IMR-90 (cell line): ENCODE measurements at regions not wholly inside any gene's neighbourhood (a gene's known extent, or its start where the extent isn't known, plus 50 kb on each side); places are given as distances from the start of the nearest gene placed in this dataset.

ENCODE experiments used
- ATAC-seq: fragments of 200-7000 bp; cut with Tn5 transposase; 2 replicates; pipeline ENCODE4 v1.9.1; 2020; ENCODE audit warnings: low read depth, mild to moderate bottlenecking, moderate library complexity
- BruUV-seq: library from RNA; stranded (reverse); fragments of 400-500 nt; replicated peaks from 2 replicates; lab custom pipeline; 2021; lab: Mats Ljungman, UMichigan
- CTCF ChIA-PET: fragments of 300-600 bp; formaldehyde crosslinking; extraction: SDS; loops from one replicate; lab custom pipeline; 2021; ENCODE audit warnings: antibody characterized with exemption; lab: Yijun Ruan, JAX
- POLR2A ChIA-PET: fragments of 300-600 bp; sonication (Branson Sonifier 250); formaldehyde crosslinking; loops from one replicate; lab custom pipeline; 2022; ENCODE audit warnings: antibody characterized with exemption; ENCODE audit not compliant: unreplicated experiment; lab: Charles Lee
- DNase-seq: peaks from one replicate; pipeline ENCODE4 v3.0.0; 2013
- H2AFZ ChIP-seq: replicated peaks from 2 replicates; pipeline ENCODE3; 2013; ENCODE audit warnings: low read length, mild to moderate bottlenecking; ENCODE audit not compliant: poor library complexity
- H2AK5ac ChIP-seq: 2 replicates; pipeline ENCODE4 v1.6.1; 2013; ENCODE audit warnings: low read depth, low read length, inconsistent platforms
- H2AK9ac ChIP-seq: replicated peaks from 2 replicates; pipeline ENCODE3; 2013; ENCODE audit warnings: mild to moderate bottlenecking, low read depth, low read length, moderate library complexity; ENCODE audit not compliant: poor library complexity
- H2BK120ac ChIP-seq: 2 replicates; pipeline ENCODE4 v1.6.1; 2013; ENCODE audit warnings: low read depth, low read length, inconsistent platforms
- H2BK15ac ChIP-seq: 3 replicates; pipeline ENCODE4 v1.6.1; 2013; ENCODE audit warnings: low read depth, low read length, inconsistent platforms
- H2BK20ac ChIP-seq: 2 replicates; pipeline ENCODE4 v1.6.1; 2013; ENCODE audit warnings: low read depth, mild to moderate bottlenecking, inconsistent platforms, low read length, moderate library complexity
- H2BK5ac ChIP-seq: 2 replicates; pipeline ENCODE4 v1.6.1; 2013; ENCODE audit warnings: mild to moderate bottlenecking, low read depth, low read length, inconsistent platforms; ENCODE audit not compliant: poor library complexity, severe bottlenecking
- H3K14ac ChIP-seq: replicated peaks from 2 replicates; pipeline ENCODE4 v1.6.1; 2013; ENCODE audit warnings: low read depth, low read length, inconsistent platforms
- H3K18ac ChIP-seq: 2 replicates; pipeline ENCODE4 v1.6.1; 2013; ENCODE audit warnings: low read depth, low read length, control low read depth
- H3K23ac ChIP-seq: 2 replicates; pipeline ENCODE4 v1.6.1; 2013; ENCODE audit warnings: low read depth, low read length, inconsistent platforms
- H3K27ac ChIP-seq: 2 replicates; pipeline ENCODE4 v1.5.1; 2013; ENCODE audit warnings: mild to moderate bottlenecking, control low read depth, low read length; ENCODE audit not compliant: insufficient read depth
- H3K27me3 ChIP-seq: 2 replicates; pipeline ENCODE4 v1.6.1; 2013; ENCODE audit warnings: low read length; ENCODE audit not compliant: control insufficient read depth, insufficient read depth
- H3K36me3 ChIP-seq: 2 replicates; pipeline ENCODE4 v1.6.1; 2013; ENCODE audit warnings: low read length, mixed read lengths; ENCODE audit not compliant: control insufficient read depth, insufficient read depth
- H3K4ac ChIP-seq: 2 replicates; pipeline ENCODE4 v1.6.1; 2013; ENCODE audit warnings: low read depth, low read length, inconsistent platforms
- H3K4me1 ChIP-seq: 2 replicates; pipeline ENCODE4 v1.6.1; 2013; ENCODE audit warnings: low read length, mixed read lengths; ENCODE audit not compliant: control insufficient read depth, insufficient read depth
- H3K4me2 ChIP-seq: 2 replicates; pipeline ENCODE4 v1.6.1; 2013; ENCODE audit warnings: low read depth, mild to moderate bottlenecking, control low read depth, low read length, moderate library complexity
- H3K4me3 ChIP-seq: 2 replicates; pipeline ENCODE4 v1.5.1; 2013; ENCODE audit warnings: low read depth, mild to moderate bottlenecking, control low read depth, low read length, moderate library complexity; ENCODE audit not compliant: insufficient read depth
- H3K56ac ChIP-seq: 2 replicates; pipeline ENCODE4 v1.6.1; 2013; ENCODE audit warnings: low read length, inconsistent platforms; ENCODE audit not compliant: insufficient read depth; ENCODE audit errors: extremely low read depth
- H3K79me1 ChIP-seq, 2 experiments: 2 replicates each; pipeline ENCODE4 v1.6.1; 2013; ENCODE audit warnings: low read length in 2 of 2, inconsistent platforms in 1 of 2, low read depth in 1 of 2
- H3K9ac ChIP-seq: 2 replicates; pipeline ENCODE4 v1.6.1; 2013; ENCODE audit warnings: low read depth, low read length, control low read depth
- H3K9me1 ChIP-seq: 2 replicates; pipeline ENCODE4 v1.6.1; 2013; ENCODE audit warnings: low read length, inconsistent platforms; ENCODE audit not compliant: insufficient read depth
- H3K9me3 ChIP-seq: 2 replicates; pipeline ENCODE4 v1.6.1; 2013; ENCODE audit warnings: low read length; ENCODE audit not compliant: control insufficient read depth, insufficient read depth
- H4K20me1 ChIP-seq: 2 replicates; pipeline ENCODE4 v1.6.1; 2013; ENCODE audit warnings: low read length, inconsistent platforms; ENCODE audit not compliant: insufficient read depth
- H4K5ac ChIP-seq: 2 replicates; pipeline ENCODE4 v1.6.1; 2013; ENCODE audit warnings: mild to moderate bottlenecking, low read depth, low read length, control low read depth
- H4K8ac ChIP-seq, 2 experiments: 2 replicates each; pipeline ENCODE4 v1.6.1; 2013; ENCODE audit warnings: low read depth in 2 of 2, low read length in 2 of 2, control low read depth in 1 of 2, inconsistent platforms in 1 of 2
- H4K91ac ChIP-seq: 2 replicates; pipeline ENCODE4 v1.6.1; 2013; ENCODE audit warnings: low read depth, low read length, inconsistent platforms; ENCODE audit not compliant: insufficient read depth
- CHD1 ChIP-seq: IDR thresholded peaks from 2 replicates; pipeline ENCODE4 v1.6.1; 2012; ENCODE audit warnings: low read depth, low read length, improper control_type of control experiment
- CTCF ChIP-seq: conservative IDR thresholded peaks from 2 replicates; pipeline ENCODE4 v1.5.1; 2012; ENCODE audit warnings: mild to moderate bottlenecking, low read depth, low read length, improper control_type of control experiment
- FOS ChIP-seq: fragments of 150-350 bp; IDR thresholded peaks from 2 replicates; pipeline ENCODE4 v1.6.1; 2016; ENCODE audit warnings: low read depth, low read length
- MAFK ChIP-seq: IDR thresholded peaks from 2 replicates; pipeline ENCODE4 v1.6.1; 2012; ENCODE audit warnings: low read depth, low read length, improper control_type of control experiment
- RCOR1 ChIP-seq: IDR thresholded peaks from 2 replicates; pipeline ENCODE4 v1.6.1; 2012; ENCODE audit warnings: mild to moderate bottlenecking, low read length, improper control_type of control experiment; ENCODE audit not compliant: insufficient replicate concordance
- WGBS, 2 experiments: methylation state at CpG; one replicate each; pipeline versions ENCODE4 v1.1.5 to v1.1.7; 2013; ENCODE audit warnings: missing lambda C conversion rate in 2 of 2; ENCODE audit not compliant: insufficient read length in 1 of 2; ENCODE audit errors: extremely low coverage in 2 of 2; 5-methylcytosine and 5-hydroxymethylcytosine counted together
- dilution Hi-C: fragments of 300-500 bp; cut with HindIII; formaldehyde crosslinking; loops from one replicate; pipeline ENCODE4 v1.14.3; 2018; ENCODE audit warnings: low sequenced_read_pairs; ENCODE audit not compliant: unreplicated experiment
- in situ Hi-C: fragments of 300-500 bp; cut with MboI; formaldehyde crosslinking; loops from 3 replicates; pipeline ENCODE4 v1.14.3; 2019; ENCODE audit warnings: low sequenced_read_pairs, inconsistent platforms, mixed read lengths
- intact Hi-C: fragments of 100-400 bp; cut with micrococcal nuclease; formaldehyde crosslinking; loops from 2 replicates; pipeline ENCODE4 v1.10.0; 2022

GRCh38 chr22:22988150-22988549 is 82.2 kb upstream of the GNAZ start:
- H3K36me3 ChIP-seq: no peaks in the 10 kb centered on the region
- DNase-seq: no peak
- no peaks in the 10 kb centered on the region for H3K9me1 ChIP-seq
- ChIA-PET CTCF (no interaction called here), POLR2A (no interaction called here)
- no peak for TF ChIP-seq FOS
- no peak for TF ChIP-seq CHD1
- no peak for TF ChIP-seq CTCF
- TF ChIP-seq MAFK: no peak
- no peak for TF ChIP-seq RCOR1
- no peak overlapping the region for H3K18ac ChIP-seq
- dilution Hi-C loops (no loop called here), in situ Hi-C loops (no loop called here), intact Hi-C loops (no loop called here)
- no peak overlapping the region for H3K4me3 ChIP-seq
- WGBS, 2 experiments: no CpG with 5 or more reads among the region's 3 CpGs
- H2AK9ac ChIP-seq: no peak overlapping the region
- no peak overlapping the region for H3K9ac ChIP-seq
- H3K27ac ChIP-seq: no peak overlapping the region
- no peaks in the 10 kb centered on the region for H3K4me1 ChIP-seq
- H3K56ac ChIP-seq: no peak overlapping the region
- no peak for ATAC-seq
- H3K9me3 ChIP-seq: no peaks in the 10 kb centered on the region
- H2BK20ac ChIP-seq: no peak overlapping the region
- no peak overlapping the region for H4K8ac ChIP-seq
- no peak overlapping the region for H2AK5ac ChIP-seq
- H4K20me1 ChIP-seq: no peaks in the 10 kb centered on the region
- H3K4ac ChIP-seq: no peak overlapping the region
- no peak overlapping the region for H3K23ac ChIP-seq
- H3K4me2 ChIP-seq: no peak overlapping the region
- H4K5ac ChIP-seq: no peak overlapping the region
- no peaks in the 10 kb centered on the region for H3K27me3 ChIP-seq
- no peak overlapping the region for H3K14ac ChIP-seq
- H2AFZ ChIP-seq: no peak overlapping the region
- H4K91ac ChIP-seq: no peak overlapping the region
- H3K79me1 ChIP-seq: no peaks in the 10 kb centered on the region
- no TSS peak for BruUV-seq
- H2BK120ac ChIP-seq: no peak overlapping the region
- no peak overlapping the region for H2BK5ac ChIP-seq
- no peak overlapping the region for H2BK15ac ChIP-seq
